Activated T-helper 9 cell treated with anti-CD3 and anti-CD28 coated beads, Interleukin-2, amount 50 U/mL, for 16 hours (primary cell): ENCODE measurements at regions not wholly inside any gene's neighbourhood (a gene's known extent, or its start where the extent isn't known, plus 50 kb on each side); places are given as distances from the start of the nearest gene placed in this dataset.

Experiments used
- DNase-seq: peaks from one replicate; pipeline ENCODE4 v3.0.0-alpha.2; 2020; ENCODE audit warnings: low read depth

- DNase-seq = no peak
These were observed 69.9 kb upstream of the NKX1-1 start for GRCh38 chr4:1476140-1476513.

GRCh38 chr4:1475277-1476139 lies 69.3 kb upstream of the NKX1-1 start:
- DNase-seq = no peak

- no peak for DNase-seq
These were observed 68.2 kb upstream of the NKX1-1 start for GRCh38 chr4:1474126-1475090.

GRCh38 chr4:1473718-1474117 lies 67.5 kb upstream of the NKX1-1 start:
- no peak for DNase-seq

GRCh38 chr4:1472911-1473518 lies 66.8 kb upstream of the NKX1-1 start:
- no peak for DNase-seq

- no peak for DNase-seq
These were observed 66.0 kb upstream of the NKX1-1 start for GRCh38 chr4:1472148-1472797.

GRCh38 chr4:1471443-1472147 lies 65.4 kb upstream of the NKX1-1 start:
- DNase-seq = no peak

- DNase-seq = no peak
These were observed 64.7 kb upstream of the NKX1-1 start for GRCh38 chr4:1470816-1471442.

GRCh38 chr4:1470393-1470670 lies 64.1 kb upstream of the NKX1-1 start:
- no peak for DNase-seq

GRCh38 chr4:1469607-1470392 lies 63.6 kb upstream of the NKX1-1 start:
- DNase-seq = no peak

GRCh38 chr4:1469043-1469442 lies 62.8 kb upstream of the NKX1-1 start:
- DNase-seq = no peak

- no peak for DNase-seq
These were observed 61.6 kb upstream of the NKX1-1 start for GRCh38 chr4:1467581-1468458.

GRCh38 chr4:1466863-1467165 lies 60.6 kb upstream of the NKX1-1 start:
- no peak for DNase-seq

GRCh38 chr4:1466034-1466862 lies 60.0 kb upstream of the NKX1-1 start:
- DNase-seq = no peak

GRCh38 chr4:1465173-1466033 lies 59.2 kb upstream of the NKX1-1 start:
- no peak for DNase-seq

GRCh38 chr4:1464581-1465171 lies 58.4 kb upstream of the NKX1-1 start:
- no peak for DNase-seq

- no peak for DNase-seq
These were observed 57.8 kb upstream of the NKX1-1 start for GRCh38 chr4:1463927-1464540.
